Esophagus mucosa (tissue), 1 donor: ENCODE measurements at regions not wholly inside any gene's neighbourhood (a gene's known extent, or its start where the extent isn't known, plus 50 kb on each side); places are given as distances from the start of the nearest gene placed in this dataset.
"Not testable (repeated sequence)": the region's sequence is repeated elsewhere in the genome, so short reads cannot be mapped to it uniquely, and the experiment has no call there.

Experiments
- ATAC-seq: fragments of 200-7000 bp; cut with Tn5 transposase; one replicate; pipeline ENCODE4 v1.9.1; 2020
- donor health status: DM: yes; HTN: yes; CAD: no.

GRCh38 chr16:85240982-85241924, 129.0 kb upstream of the CIBAR2 start:
- ATAC-seq: no peak

GRCh38 chr16:85242140-85242539, 129.9 kb upstream of the CIBAR2 start:
- ATAC-seq: no peak

- ATAC-seq: no peak
These were observed 131.0 kb upstream of the CIBAR2 start for GRCh38 chr16:85243308-85243707.

GRCh38 chr16:85244452-85244851, 132.2 kb upstream of the CIBAR2 start:
- ATAC-seq: not testable (repeated sequence)

- peak; percentile 44 for ATAC-seq
These were observed 133.3 kb upstream of the CIBAR2 start for GRCh38 chr16:85245307-85246172.

- ATAC-seq: no peak
These were observed 134.2 kb upstream of the CIBAR2 start for GRCh38 chr16:85246473-85246872.

GRCh38 chr16:85246973-85247372, 134.7 kb upstream of the CIBAR2 start:
- no peak for ATAC-seq

- no peak for ATAC-seq
These were observed 136.1 kb upstream of the CIBAR2 start for GRCh38 chr16:85248342-85248741.

GRCh38 chr16:85248857-85249256, 136.6 kb upstream of the CIBAR2 start:
- ATAC-seq: no peak

- ATAC-seq: no peak
These were observed 137.3 kb upstream of the CIBAR2 start for GRCh38 chr16:85249418-85250146.

- ATAC-seq: no peak
These were observed 137.8 kb upstream of the CIBAR2 start for GRCh38 chr16:85250147-85250463.

GRCh38 chr16:85250609-85251223, 138.4 kb upstream of the CIBAR2 start:
- no peak for ATAC-seq

GRCh38 chr16:85251225-85251760, 139.0 kb upstream of the CIBAR2 start:
- ATAC-seq: no peak

GRCh38 chr16:85252014-85252413, 139.7 kb upstream of the CIBAR2 start:
- ATAC-seq: no peak

- peak; percentile 38 for ATAC-seq
These were observed 140.2 kb upstream of the CIBAR2 start for GRCh38 chr16:85252461-85252860.

GRCh38 chr16:85253084-85253941, 141.0 kb upstream of the CIBAR2 start:
- ATAC-seq: peak; percentile 74

GRCh38 chr16:85254051-85254450, 141.8 kb upstream of the CIBAR2 start:
- ATAC-seq: no peak

- ATAC-seq: no peak
These were observed 142.6 kb upstream of the CIBAR2 start for GRCh38 chr16:85254921-85255320.

- no peak for ATAC-seq
These were observed 143.5 kb upstream of the CIBAR2 start for GRCh38 chr16:85255777-85256176.

- no peak for ATAC-seq
These were observed 144.0 kb upstream of the CIBAR2 start for GRCh38 chr16:85256190-85256739.

GRCh38 chr16:85257483-85257882, 145.2 kb upstream of the CIBAR2 start:
- ATAC-seq: no peak
